Lower leg skin (tissue), 3 donors: ENCODE measurements at regions not wholly inside any gene's neighbourhood (a gene's known extent, or its start where the extent isn't known, plus 50 kb on each side); places are given as distances from the start of the nearest gene placed in this dataset.

ENCODE experiments used
- CTCF ChIP-seq, 3 donors: fragments of 450-650 bp; IDR thresholded peaks; one replicate each; pipeline ENCODE4 v1.5.1; 2016; ENCODE audit warnings: antibody characterized with exemption in 3 of 3, mild to moderate bottlenecking in 3 of 3, moderate library complexity in 2 of 3
- POLR2A ChIP-seq, 2 donors: fragments of 450-650 bp; IDR thresholded peaks; one replicate each; pipeline ENCODE4 v1.6.1; 2016 to 2017; ENCODE audit warnings: antibody characterized with exemption in 2 of 2, mild to moderate bottlenecking in 1 of 2, moderate library complexity in 1 of 2

GRCh38 chr5:163079618-163080017, 357.8 kb upstream of the CCNG1 start:
- no peak for TF ChIP-seq POLR2A (IDR thresholded peaks at IDR 0.05)
- TF ChIP-seq CTCF (IDR thresholded peaks at IDR 0.05), result no peak
